Smooth muscle cell (in vitro differentiated cells): ENCODE measurements at regions not wholly inside any gene's neighbourhood (a gene's known extent, or its start where the extent isn't known, plus 50 kb on each side); places are given as distances from the start of the nearest gene placed in this dataset.

Experiments used
- DNase-seq: peaks from one replicate; lab custom pipeline; 2025; ENCODE audit not compliant: unreplicated experiment; lab: John Stamatoyannopoulos, UW
- H2AFZ ChIP-seq: fragments of 200-600 bp; sonication (generic); 2 replicates; pipeline ENCODE4 v1.6.0; 2016; ENCODE audit warnings: antibody characterized with exemption, low read depth, mild to moderate bottlenecking
- H3F3A ChIP-seq: fragments of 200-600 bp; sonication (generic); 2 replicates; pipeline ENCODE4 v1.6.0; 2017; ENCODE audit warnings: antibody characterized with exemption, low read depth
- H3K27ac ChIP-seq: fragments of 200-600 bp; sonication (generic); 2 replicates; pipeline ENCODE4 v1.5.1; 2016; ENCODE audit warnings: low read depth, mild to moderate bottlenecking
- H3K27me3 ChIP-seq: fragments of 200-600 bp; sonication (generic); 2 replicates; pipeline ENCODE4 v1.6.1; 2016; ENCODE audit warnings: low read depth, mild to moderate bottlenecking
- H3K36me3 ChIP-seq: fragments of 200-600 bp; sonication (generic); 2 replicates; pipeline ENCODE4 v1.5.1; 2016; ENCODE audit warnings: low read depth
- H3K4me1 ChIP-seq: fragments of 200-600 bp; sonication (generic); 2 replicates; pipeline ENCODE4 v1.5.1; 2016; ENCODE audit warnings: low read depth
- H3K4me2 ChIP-seq: fragments of 200-600 bp; sonication (generic); 2 replicates; pipeline ENCODE4 v1.6.0; 2016; ENCODE audit warnings: mild to moderate bottlenecking
- H3K4me3 ChIP-seq: fragments of 200-600 bp; sonication (generic); 2 replicates; pipeline ENCODE4 v1.5.1; 2016; ENCODE audit warnings: mild to moderate bottlenecking
- H3K79me2 ChIP-seq: fragments of 200-600 bp; sonication (generic); 2 replicates; pipeline ENCODE4 v1.6.0; 2016; ENCODE audit warnings: low read depth, mild to moderate bottlenecking
- H3K9ac ChIP-seq: fragments of 200-600 bp; sonication (generic); 2 replicates; pipeline ENCODE4 v1.6.0; 2016; ENCODE audit warnings: low read depth
- H3K9me3 ChIP-seq: fragments of 200-600 bp; sonication (generic); replicated peaks from 2 replicates; pipeline ENCODE4 v1.5.1; 2016; ENCODE audit warnings: low read depth
- H4K20me1 ChIP-seq: fragments of 200-600 bp; sonication (generic); 2 replicates; pipeline ENCODE4 v1.6.0; 2016; ENCODE audit warnings: low read depth
- WGBS: methylation state at CpG from one replicate; pipeline ENCODE4 v1.1.7; 2016; ENCODE audit warnings: low lambda C conversion rate; 5-methylcytosine and 5-hydroxymethylcytosine counted together
- TF ChIP-seq, protein P1 (sequence below): fragments of 200-600 bp; sonication (generic); IDR thresholded peaks from 2 replicates; pipeline ENCODE4 v1.5.1; 2017; ENCODE audit warnings: borderline replicate concordance, mild to moderate bottlenecking, antibody characterized with exemption; ENCODE audit not compliant: insufficient read depth, poor library complexity, severe bottlenecking

DNA sequence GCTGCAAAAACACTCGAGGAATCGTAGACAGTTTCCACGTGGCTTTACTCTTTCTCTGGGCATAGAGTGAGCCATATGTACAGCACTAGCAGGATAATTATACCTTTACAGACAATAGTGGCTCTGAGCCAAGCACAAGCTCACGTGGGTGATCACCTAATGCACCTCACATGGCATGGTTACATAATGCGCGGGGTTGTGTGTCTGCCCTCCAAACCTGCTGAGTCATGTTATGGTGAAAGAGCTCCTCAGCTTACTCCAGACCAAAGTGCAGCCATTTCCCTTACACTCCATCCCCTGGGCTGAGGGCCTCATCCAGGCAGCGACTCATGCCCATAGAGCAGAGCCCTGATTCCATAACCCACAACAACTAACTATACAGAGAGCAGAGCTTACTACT is 1458.4 kb upstream of the CADM2 start:
- H3K9me3 ChIP-seq, result no peaks in the 10 kb centered on the region
- H3K4me3 ChIP-seq, result no peak overlapping the region
- TF ChIP-seq, protein P1, sequence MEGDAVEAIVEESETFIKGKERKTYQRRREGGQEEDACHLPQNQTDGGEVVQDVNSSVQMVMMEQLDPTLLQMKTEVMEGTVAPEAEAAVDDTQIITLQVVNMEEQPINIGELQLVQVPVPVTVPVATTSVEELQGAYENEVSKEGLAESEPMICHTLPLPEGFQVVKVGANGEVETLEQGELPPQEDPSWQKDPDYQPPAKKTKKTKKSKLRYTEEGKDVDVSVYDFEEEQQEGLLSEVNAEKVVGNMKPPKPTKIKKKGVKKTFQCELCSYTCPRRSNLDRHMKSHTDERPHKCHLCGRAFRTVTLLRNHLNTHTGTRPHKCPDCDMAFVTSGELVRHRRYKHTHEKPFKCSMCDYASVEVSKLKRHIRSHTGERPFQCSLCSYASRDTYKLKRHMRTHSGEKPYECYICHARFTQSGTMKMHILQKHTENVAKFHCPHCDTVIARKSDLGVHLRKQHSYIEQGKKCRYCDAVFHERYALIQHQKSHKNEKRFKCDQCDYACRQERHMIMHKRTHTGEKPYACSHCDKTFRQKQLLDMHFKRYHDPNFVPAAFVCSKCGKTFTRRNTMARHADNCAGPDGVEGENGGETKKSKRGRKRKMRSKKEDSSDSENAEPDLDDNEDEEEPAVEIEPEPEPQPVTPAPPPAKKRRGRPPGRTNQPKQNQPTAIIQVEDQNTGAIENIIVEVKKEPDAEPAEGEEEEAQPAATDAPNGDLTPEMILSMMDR, result no peak
- no peak overlapping the region for H3K4me2 ChIP-seq
- H3K27me3 ChIP-seq, result no peaks in the 10 kb centered on the region
- H3K36me3 ChIP-seq, result no peaks in the 10 kb centered on the region
- H3K9ac ChIP-seq, result no peak overlapping the region
- 92% methylated on average over 7 of the region's 7 CpGs for WGBS
- H4K20me1 ChIP-seq, result no peaks in the 10 kb centered on the region
- H3F3A ChIP-seq, result no peaks in the 10 kb centered on the region
- no peaks in the 10 kb centered on the region for H3K4me1 ChIP-seq
- no peak overlapping the region for H3K27ac ChIP-seq
- H2AFZ ChIP-seq, result no peak overlapping the region
- no peaks in the 10 kb centered on the region for H3K79me2 ChIP-seq
- no peak for DNase-seq

DNA sequence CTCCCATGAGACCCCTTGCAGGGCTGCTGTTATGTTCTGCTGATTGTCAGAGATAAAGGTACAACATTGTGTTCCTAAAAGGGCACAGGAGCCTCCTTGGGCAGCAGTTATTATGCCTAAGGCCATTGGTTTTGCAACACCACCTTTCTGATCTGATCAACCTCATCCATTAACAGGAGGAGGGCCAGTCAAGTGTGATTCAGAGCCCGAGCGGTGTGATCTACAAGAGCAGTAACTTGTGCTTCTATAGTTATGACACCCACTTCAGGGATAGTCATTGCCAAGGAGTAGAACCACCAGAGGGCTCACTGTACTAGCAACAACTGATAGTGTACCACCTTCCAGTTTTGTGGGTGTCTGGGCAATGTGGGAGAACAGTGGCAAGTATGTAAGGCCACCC is 1457.9 kb upstream of the CADM2 start:
- no peak overlapping the region for H2AFZ ChIP-seq
- H3K4me2 ChIP-seq, result no peak overlapping the region
- H3K36me3 ChIP-seq, result no peaks in the 10 kb centered on the region
- H3K4me3 ChIP-seq, result no peak overlapping the region
- H3K27me3 ChIP-seq, result no peaks in the 10 kb centered on the region
- TF ChIP-seq, protein P1, result no peak
- no peak overlapping the region for H3K27ac ChIP-seq
- H3K9ac ChIP-seq, result no peak overlapping the region
- DNase-seq, result no peak
- no peaks in the 10 kb centered on the region for H3F3A ChIP-seq
- WGBS, result 35% methylated on average over 2 of the region's 2 CpGs
- no peaks in the 10 kb centered on the region for H3K4me1 ChIP-seq
- H4K20me1 ChIP-seq, result no peaks in the 10 kb centered on the region
- no peaks in the 10 kb centered on the region for H3K79me2 ChIP-seq
- no peaks in the 10 kb centered on the region for H3K9me3 ChIP-seq

DNA sequence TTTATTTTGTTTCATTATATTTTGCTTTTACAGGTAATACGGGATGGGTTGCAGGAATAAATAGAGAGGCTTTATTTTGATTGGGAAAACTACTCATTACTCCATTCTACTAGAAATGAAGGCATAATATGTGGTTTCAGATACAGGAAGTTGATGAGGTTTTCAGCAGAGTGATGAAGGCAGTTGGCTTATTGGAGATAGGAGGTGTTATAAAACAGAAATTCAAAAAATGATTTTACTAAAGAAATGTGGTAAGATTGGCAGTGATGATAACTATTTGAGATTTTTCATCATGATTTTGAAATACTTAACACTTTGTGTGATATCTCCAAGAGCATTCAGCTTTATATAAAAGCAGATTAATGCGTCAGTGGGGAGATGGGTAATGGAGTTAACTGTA is 1445.7 kb upstream of the CADM2 start:
- no peak overlapping the region for H3K9ac ChIP-seq
- no peak overlapping the region for H3K27ac ChIP-seq
- WGBS, result 49% methylated on average over 2 of the region's 2 CpGs
- DNase-seq, result no peak
- no peaks in the 10 kb centered on the region for H3K79me2 ChIP-seq
- no peaks in the 10 kb centered on the region for H4K20me1 ChIP-seq
- H3K4me1 ChIP-seq, result no peaks in the 10 kb centered on the region
- H3K4me2 ChIP-seq, result no peak overlapping the region
- no peaks in the 10 kb centered on the region for H3K36me3 ChIP-seq
- H2AFZ ChIP-seq, result no peak overlapping the region
- H3F3A ChIP-seq, result no peaks in the 10 kb centered on the region
- TF ChIP-seq, protein P1, result no peak
- no peaks in the 10 kb centered on the region for H3K9me3 ChIP-seq
- H3K27me3 ChIP-seq, result no peaks in the 10 kb centered on the region
- no peak overlapping the region for H3K4me3 ChIP-seq

DNA sequence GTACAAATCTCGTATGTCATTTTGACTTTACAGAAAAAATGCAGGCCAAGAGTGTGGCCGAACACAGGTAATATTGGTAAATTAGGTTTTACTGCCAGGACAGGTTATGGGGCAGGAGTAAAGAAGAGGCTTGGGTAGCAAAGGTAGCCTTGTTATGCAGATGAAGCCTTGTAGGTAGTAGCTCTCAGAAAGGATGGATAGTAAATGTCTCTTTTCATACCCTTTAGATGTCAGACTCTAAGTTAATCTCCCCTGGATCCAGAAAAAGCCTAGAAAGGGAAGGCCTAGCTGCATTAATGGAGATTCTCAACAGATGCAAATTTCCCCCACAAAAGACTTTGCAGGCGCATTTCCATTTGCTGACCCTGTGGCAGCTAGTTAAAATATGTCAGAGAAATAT is 1445.1 kb upstream of the CADM2 start:
- H3K79me2 ChIP-seq, result no peaks in the 10 kb centered on the region
- H2AFZ ChIP-seq, result no peak overlapping the region
- 50% methylated on average over 3 of the region's 3 CpGs for WGBS
- no peaks in the 10 kb centered on the region for H3K9me3 ChIP-seq
- H3K4me3 ChIP-seq, result no peak overlapping the region
- no peaks in the 10 kb centered on the region for H3K4me1 ChIP-seq
- H3K27me3 ChIP-seq, result no peaks in the 10 kb centered on the region
- H3K27ac ChIP-seq, result no peak overlapping the region
- H3F3A ChIP-seq, result no peaks in the 10 kb centered on the region
- DNase-seq, result no peak
- H3K4me2 ChIP-seq, result no peak overlapping the region
- H3K36me3 ChIP-seq, result no peaks in the 10 kb centered on the region
- H4K20me1 ChIP-seq, result no peaks in the 10 kb centered on the region
- TF ChIP-seq, protein P1, result no peak
- no peak overlapping the region for H3K9ac ChIP-seq
